ENCODE measurements at regions not wholly inside any gene's neighbourhood (a gene's known extent, or its start where the extent isn't known, plus 50 kb on each side); places are given as distances from the start of the nearest gene placed in this dataset.

- TF ChIP-seq, protein P1, sequence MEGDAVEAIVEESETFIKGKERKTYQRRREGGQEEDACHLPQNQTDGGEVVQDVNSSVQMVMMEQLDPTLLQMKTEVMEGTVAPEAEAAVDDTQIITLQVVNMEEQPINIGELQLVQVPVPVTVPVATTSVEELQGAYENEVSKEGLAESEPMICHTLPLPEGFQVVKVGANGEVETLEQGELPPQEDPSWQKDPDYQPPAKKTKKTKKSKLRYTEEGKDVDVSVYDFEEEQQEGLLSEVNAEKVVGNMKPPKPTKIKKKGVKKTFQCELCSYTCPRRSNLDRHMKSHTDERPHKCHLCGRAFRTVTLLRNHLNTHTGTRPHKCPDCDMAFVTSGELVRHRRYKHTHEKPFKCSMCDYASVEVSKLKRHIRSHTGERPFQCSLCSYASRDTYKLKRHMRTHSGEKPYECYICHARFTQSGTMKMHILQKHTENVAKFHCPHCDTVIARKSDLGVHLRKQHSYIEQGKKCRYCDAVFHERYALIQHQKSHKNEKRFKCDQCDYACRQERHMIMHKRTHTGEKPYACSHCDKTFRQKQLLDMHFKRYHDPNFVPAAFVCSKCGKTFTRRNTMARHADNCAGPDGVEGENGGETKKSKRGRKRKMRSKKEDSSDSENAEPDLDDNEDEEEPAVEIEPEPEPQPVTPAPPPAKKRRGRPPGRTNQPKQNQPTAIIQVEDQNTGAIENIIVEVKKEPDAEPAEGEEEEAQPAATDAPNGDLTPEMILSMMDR (IDR thresholded peaks at IDR 0.05): no peak
- no peak for TF ChIP-seq POLR2A (IDR thresholded peaks at IDR 0.05)
Observed at GRCh38 chr14:101022916-101023435, 119.5 kb upstream of the RTL1 start.

Data from right lobe of liver (tissue), 4 donors.